CD4-positive, alpha-beta T cell treated with Interleukin-17A for 1 hour (primary cell): ENCODE measurements at regions not wholly inside any gene's neighbourhood (a gene's known extent, or its start where the extent isn't known, plus 50 kb on each side); places are given as distances from the start of the nearest gene placed in this dataset.

Experiments used
- DNase-seq: peaks from one replicate; pipeline ENCODE4 v3.0.0-alpha.2; 2020

DNA sequence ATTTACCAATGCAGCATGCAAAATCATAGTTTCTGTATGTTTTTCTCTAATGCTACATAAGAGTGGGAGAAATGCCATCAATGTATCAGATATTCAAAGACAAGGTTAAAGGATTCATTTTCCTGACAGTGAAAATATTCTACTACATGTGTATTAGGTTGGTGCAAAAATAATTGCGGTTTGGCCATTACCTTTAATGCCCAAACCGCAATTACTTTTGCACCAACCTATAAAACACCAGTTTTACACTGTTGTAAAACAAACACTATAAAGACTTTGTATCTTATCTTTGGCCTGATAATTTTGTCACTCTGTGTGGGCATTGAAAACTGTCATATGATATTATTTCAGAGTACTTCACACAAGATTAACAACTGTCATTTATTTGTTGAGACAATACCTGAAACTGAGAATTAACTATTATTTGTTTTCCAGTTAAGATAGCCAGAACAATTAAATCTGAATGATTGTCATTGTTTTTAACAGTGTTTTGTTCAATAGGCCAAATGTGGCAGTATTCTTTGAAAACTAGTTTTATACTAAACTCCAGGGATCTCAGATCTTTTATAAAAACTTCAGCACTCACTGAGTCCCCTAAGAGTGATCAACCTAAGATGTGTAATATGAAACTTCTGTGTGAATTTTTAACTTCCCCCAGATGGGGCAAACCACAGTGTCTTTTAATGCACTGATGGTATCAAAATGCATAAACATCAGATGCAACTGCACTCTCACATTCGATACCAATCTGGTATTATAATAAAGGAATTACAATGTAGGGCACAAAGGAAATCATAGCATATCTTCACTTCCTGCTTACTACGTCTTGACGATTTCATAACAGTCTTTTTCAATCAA is 53.8 kb upstream of the FBN2 start:
- no peak for DNase-seq

DNA sequence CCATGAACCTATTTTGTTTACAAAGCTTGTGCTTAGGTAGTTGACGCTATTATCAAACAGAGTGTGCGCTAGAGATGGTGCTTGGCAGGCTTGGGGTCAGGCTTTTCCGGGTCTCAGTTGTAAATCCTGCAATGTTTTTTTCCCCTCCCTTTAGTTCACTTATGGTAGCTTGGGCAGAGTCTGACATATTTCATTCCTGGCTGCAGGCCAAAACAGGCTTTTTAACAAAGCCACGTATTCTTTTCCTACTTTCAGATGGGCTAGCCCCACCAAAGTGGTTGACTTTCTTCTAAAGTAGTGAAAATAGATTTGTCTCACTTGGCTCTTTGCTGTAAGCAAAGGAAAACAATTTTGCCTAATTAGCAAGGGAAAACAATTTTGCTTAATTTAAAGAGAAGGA is 58.0 kb upstream of the FBN2 start:
- no peak for DNase-seq

DNA sequence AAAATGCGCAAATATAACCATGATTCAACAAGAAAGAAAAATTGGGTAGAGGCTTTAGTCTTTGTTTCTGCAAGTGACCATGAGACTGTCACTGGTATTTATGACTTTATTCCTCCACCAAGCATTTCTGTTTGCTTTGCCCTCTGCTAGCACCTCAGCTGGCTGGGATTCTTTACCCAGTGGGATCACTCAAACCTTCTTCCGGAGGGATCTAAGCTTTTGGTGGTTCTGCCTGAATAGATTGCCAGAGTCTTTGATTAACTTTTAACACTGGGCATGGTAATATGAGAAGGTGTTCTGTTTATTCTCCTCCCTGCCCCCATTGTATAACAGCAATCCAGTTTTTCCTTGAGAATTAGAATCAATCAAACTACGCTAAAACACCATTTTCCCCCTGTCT is 59.1 kb upstream of the FBN2 start:
- DNase-seq, result no peak

DNA sequence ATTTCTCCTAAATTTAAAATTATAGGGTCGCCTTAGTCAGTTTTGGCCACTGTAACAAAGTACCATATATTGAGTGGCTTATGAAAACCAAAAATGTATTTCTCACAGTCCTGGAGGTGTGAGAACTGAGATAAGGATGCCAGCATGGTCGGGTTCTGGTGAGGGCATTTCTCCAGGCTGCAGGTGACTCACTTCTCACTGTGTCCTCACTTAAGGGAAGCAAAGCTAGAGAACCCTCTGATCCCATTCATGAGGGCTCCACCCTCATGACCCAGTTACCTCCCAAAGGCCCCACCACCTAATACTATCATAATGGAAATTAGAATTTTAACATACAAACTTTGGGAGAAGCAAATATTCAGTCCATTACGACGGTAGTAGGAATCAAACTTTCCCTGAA is 75.1 kb upstream of the FBN2 start:
- DNase-seq, result no peak

DNA sequence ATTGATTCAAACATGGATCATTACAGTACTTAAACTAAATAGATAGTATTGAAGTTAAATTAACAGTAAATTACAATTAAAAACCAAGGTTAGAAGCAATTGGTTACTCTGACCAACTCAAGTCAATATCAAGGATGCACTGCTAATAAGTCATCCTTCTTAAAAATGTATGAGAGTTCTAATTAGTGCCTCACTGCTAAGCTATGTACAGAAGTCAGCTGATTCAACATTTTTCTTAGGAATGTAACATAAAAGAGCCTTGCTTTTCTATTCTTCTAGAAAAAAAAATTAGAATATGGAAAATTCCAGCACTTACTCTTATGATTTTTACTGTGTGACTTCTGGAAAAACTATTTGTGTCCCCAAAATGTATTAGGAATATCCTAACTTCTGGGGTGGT is 75.7 kb upstream of the FBN2 start:
- no peak for DNase-seq

DNA sequence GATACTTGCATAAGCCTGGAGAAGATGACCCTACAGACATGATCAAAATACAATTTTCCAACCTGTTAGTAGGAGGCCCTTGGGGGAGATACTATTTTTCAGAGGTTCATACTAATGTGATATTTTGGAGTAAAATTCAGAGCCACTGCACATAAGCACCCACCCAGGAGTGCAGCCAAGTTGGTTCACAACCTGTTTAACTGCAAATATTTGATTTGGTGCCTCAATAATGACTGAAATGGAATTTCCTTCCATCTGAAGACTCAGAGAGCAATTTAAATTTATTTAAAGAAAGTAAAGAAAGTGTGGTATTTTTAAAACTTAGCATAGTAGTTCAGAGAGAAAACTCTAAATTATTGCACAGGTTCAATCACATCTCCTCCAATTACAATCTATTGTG is 77.5 kb upstream of the FBN2 start:
- DNase-seq, result no peak

DNA sequence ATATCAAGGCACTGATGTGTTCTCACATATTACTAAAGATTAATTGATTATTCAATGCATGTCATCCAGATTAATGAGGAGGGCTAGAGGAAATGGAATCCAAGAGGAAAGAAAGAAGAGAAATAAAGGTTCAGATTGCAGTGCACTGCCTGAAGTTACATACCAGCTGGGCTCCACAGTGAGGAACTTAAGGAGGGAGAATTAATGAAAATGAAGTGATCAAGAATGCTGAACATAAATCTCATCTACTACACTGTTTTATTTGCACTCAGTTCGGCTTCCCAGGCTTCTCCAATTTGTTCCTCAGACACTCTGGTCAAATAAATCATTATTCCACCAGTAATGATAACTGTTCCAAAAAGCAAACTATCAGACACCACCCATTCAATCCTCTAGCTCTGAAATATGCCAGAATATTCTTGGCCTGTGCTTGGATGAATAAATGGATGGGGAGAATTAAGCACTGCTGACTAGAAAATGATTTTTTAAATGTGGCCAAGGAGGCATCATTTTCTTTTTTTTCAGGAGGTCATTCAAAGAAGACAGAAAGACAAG is 88.6 kb upstream of the FBN2 start:
- DNase-seq, result no peak

DNA sequence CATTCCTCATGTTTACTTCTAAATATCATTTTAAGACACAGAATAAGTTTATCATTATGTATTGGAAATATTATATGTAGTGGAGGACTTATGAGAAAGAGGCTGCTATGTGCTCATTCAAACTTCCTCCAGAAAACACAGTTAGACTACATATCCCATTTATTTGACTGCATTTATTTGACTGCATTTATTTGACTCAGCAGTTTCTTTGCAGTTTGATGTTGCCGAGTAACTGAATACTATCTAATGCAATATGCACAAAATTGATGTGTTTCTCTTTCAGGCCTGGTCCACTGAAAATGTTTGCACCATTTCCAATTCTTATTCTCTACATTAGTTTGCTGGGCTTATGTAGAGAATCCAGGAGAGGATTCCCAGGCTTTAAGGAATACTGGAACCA is 89.9 kb upstream of the FBN2 start:
- DNase-seq, result no peak

DNA sequence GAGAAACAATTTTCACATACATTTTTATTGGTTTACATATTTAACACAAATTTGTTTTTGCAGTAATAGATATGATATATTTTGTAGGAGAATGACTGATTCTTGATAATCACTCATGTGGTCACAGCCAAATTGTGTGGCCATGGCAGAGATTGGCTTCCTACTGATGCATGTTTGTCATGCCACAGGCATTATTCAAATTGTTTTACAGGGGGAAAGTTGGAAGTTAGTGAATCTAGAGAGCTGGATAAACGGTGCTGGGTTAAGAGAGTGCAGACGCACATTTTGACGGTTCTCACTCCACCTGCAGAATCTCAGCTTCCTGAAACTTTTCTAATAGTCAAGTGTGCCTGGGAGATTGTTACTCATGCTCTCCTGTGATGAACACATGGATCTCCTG is 91.1 kb upstream of the FBN2 start:
- DNase-seq, result no peak

DNA sequence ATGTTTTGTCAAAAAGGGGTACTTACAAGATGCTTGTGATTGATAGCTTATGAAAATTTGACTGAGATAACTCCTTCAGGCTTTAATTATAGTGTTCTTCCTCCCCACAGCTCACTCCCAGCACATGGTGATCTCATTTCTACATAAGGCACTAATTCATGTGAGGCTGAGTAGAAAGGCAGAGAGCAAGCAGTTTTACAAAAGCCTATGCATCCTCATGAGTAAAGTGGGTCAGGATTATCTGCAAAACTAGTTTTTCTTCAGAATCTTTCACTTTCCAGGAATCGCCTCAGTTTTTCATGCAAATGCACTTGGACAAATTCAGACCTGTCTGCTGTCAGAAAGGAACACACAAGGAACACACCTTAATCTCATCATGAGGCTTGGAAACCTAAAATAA is 92.1 kb upstream of the FBN2 start:
- no peak for DNase-seq

DNA sequence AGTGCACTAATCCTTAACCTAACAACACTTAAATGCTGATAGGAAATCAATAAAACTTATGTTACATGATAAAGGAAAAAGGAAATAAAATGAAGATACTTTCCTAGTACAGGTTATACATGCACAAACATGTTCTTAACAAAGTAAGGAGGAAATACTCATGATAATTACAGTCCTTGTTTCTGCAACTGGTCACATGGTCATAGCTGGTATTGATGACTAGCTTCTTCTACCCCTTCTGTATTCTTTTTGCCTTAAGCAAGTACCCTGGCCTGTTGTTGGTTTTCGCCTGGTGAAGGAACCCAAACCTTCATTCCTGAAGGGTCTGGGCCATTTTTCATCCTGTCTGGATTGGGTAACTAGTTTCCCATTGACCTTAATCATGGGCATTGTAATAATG is 93.7 kb upstream of the FBN2 start:
- DNase-seq, result no peak

DNA sequence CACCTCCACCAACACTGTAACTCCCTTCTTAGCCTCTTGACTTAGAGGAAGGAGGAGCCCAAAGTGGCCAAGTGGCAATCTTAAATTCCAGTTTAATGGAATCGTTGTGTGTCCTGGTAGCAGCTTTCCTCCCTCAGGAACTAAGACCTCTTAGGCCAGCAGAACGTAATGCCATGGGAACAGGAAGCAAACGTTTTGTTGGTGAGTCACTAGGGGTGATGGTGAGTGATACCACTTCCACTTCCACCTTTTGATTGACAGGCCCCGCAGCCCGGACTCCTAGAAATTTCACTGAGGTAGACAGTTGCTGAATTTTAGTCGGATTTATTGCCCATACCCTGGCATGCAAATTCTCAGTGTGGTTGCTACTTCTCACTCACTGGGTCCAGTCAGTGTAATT is 94.2 kb upstream of the FBN2 start:
- no peak for DNase-seq

DNA sequence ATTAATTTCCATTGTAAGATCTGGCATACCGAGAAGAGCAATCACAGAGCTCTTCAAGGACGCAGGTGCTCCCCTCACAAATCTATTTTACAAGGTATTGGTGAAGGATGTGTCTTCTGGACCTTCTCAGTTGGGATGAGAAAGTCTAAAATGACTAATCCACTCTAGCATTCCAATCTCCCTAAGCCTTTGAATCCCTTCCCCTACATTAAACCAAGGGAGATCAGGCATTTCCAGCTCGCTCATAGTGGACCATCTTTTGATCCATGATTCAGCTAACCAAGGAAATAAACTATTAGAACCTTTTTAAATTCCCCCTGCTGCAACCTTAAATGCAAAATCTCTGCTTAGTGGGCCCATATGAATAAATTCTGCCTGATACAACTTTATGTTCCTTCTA is 95.9 kb upstream of the FBN2 start:
- no peak for DNase-seq

DNA sequence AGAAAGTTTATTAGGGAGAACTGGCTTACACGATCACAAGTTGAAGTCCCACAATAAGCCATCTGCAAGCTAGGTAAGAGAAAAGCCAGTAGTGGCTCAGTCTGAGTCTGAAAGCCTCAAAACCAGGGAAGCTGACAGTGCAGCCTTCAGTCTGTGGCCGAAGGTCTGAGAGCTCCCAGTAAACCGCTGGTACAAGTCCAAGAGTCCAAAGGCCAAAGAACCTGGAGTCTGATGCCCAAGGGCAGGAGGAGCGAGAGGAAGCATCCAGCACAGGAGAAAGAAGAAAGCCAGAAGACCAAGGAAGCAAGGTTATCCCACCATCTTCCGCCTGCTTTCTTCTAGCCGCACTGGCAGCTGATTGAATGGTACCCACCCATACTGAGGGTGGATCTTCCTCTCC is 97.3 kb upstream of the FBN2 start:
- no peak for DNase-seq

DNA sequence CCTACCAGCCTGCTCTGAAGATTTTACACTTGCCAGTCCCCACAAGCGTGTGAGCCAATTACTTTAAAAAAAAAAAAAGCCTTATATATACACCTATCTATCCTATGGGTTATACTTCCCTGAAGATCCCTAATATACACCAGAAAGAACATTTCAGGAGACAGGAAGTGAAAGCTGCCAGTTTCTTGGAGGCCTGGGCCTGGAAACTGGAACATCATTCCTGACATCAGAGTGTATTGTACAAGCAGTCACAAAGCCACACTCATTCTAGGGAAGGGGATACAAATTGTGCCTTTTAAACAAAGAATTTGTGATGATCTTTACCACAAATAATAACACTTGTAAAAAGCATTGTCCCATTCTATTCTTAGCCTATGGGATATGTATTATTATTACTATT is 98.3 kb upstream of the FBN2 start:
- no peak for DNase-seq

DNA sequence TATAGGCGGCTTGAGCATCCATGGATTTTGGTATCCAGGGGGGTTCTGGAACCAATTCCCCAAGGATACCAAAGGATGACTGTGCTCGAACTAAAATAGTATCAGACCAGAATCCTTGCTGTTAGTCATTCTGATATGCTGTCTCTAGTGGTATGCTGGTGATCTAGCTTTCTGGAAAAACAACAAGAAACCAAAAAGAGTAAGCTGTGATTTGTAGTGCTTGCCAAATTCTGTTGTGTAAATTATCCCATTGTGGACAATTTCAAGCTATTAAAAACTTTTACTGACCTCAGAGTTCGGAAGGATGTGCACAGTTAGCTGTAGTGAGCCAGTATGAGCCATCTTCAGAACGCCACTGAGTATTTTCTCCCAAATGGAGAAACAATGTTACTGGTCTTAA is 99.0 kb upstream of the FBN2 start:
- no peak for DNase-seq

DNA sequence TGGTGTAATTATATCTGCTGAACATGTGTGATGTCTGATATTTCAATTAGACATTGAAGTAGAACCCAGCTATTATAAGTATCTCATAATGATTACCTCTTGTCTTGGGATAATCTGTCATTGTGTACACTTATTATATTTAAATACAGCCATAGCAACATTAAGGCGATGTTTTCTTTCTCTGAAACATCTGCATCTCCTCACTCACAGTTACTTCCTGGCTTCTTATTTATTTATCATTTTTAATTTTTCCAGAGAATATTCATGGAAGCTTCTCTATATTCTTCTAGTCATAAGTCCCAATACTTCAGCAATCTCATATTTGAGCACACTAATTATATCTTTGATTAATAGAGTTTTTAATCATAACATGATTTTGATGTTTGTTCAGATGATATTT is 103.8 kb upstream of the FBN2 start:
- no peak for DNase-seq

DNA sequence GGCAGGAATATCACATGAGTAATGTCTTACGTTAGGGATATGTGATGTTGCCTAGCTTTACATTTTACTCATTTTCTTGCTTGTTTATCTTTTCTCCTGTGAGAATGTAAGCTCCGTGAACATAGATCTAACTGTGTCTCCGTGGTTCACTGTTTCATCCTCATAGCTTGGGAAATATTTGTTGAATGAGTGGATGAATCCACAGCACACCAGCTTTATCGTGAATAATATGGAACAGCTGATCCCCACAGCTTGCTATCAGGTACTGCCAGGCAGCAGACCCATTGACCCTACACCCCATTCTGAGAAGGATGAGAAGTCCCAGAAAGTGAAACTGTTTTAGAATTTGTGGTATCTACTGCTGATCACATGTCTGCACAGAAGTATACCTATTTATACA is 106.8 kb upstream of the FBN2 start:
- no peak for DNase-seq

DNA sequence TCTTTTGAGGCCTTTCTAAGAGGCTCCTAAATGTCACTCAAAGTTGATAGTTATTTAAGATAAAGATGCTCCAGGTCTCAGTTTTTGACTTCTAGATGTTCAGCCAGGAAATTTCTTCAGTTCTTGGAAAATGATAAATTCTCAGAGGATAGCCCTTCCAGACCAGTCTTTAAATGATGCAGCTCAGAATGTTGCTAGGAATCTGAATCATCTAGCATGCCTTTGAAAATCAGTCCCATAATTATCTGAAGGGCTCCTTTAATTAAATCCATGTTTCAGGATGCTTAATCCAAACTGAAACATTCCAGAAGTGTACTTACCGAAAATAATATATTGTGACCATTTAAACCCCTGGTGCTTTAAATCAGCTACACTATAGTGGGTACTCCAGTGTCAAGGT is 107.5 kb upstream of the FBN2 start:
- DNase-seq, result no peak

DNA sequence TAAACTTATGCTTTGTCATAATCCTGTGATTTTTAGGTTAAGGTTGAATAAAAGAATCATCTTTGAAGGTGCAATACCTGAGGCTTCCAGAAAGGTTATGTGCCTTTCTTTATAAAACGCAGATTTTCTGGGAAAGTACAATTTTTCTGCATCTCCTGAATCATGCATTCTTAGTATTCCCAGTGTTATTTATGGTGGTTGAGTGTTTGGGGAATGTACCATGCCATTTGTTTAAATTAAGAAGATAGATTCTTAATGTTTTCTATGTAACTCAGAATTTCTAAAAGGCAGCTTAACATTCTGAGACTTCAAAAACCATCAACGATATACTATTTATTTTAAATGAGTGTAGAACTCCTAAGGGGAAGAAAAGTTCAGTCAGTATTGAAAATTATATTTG is 108.1 kb upstream of the FBN2 start:
- DNase-seq, result no peak

DNA sequence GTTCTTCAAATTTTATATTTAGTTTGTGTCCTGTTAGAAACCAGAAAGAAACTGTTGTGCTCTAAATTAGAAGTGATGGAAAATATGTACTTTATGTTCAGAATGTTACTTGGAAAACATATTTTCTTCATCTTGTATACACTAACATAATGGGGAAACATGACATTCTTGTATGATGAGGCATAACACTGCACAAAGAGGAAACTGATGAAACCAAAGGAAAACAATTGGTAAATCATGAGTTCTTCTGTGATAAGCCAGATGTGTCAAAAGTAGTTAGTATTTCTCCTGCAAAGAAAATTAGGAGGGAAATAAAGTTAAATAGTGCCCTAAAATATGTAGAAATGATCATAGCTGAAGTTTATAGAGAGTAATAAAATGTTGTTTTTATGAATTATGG is 111.1 kb upstream of the FBN2 start:
- no peak for DNase-seq

DNA sequence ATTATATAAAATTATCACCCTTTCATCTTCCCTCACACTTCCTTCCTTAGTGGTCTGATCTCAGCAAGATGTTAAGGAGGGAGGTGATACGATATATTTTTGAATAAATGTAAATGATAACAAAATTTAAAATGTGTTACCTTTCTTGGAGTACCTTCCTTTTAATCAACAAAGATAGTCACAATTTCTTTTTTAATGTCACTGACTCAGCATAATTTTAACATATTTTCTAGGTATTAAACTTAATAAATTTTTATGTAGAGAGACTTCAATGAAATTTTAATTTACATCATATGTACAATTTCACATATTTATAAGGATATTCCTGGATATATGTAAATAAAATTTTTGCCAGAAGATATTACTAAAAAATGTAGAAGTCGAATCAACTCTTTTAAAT is 125.0 kb upstream of the FBN2 start:
- DNase-seq, result no peak

DNA sequence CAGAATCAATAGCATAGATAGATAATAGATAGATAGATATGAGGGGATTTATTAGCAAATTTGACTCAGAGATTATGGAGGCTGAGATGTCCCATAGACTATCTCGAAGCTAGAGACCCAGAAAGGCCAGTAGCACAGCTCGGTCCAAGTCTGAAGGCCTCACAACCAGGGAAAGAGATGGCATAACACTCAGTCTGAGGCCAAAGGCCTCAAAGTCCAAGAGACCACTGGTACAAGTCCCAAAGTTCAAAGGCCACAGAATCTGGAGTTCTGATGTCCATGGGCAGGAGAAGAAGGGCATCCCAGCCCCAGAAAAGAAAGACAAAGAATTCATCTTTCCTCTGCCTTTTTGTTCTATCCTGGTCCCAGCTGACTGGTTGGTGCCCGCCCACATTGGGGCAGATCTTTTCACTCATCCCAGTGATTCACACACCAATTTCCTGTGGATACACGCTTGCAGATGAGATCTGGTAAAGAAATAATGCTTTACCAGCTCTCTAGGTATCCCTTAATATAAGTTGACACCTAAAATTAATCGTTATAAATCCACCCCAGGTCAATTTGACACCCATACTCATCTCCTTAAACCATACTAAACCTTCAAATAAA is 127.8 kb upstream of the FBN2 start:
- no peak for DNase-seq

DNA sequence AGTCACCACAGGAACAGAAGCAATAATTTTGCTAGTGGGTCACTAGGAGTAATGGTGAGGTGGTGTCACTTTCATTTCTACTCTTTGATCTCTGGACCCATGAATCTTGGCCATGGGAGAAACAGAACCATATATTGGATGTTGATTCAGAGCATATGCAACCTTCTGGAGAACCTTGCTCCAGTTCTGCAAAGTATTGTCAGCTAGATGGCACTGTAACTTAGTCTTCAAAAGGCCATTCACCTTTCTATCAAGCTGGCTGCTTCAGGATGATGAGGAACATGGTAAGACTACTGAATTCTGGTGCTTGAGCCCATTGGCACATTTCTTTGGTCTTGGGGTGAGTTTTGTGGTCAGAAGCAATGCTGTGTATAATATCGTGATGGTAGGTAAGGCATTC is 129.1 kb upstream of the FBN2 start:
- DNase-seq, result no peak

DNA sequence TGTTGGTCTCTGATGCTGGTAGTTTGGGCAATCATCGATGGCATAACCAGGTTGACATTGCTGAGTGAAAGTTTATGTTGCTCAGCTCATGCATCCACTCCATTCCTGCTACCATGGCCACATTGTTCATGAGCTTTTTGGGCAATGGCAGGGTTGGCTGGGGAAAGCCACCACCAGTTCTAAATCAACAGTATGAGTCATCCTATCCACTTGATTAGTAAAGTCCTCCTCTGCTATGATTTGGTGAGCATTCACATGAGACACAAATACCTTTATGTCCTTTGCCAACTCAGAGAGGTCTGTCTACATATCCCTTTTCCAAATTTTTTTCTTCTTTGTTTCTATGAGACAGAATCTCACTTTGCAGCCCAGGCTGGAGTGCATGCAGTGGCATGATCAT is 129.7 kb upstream of the FBN2 start:
- DNase-seq, result no peak
